Tibial nerve (tissue), 4 donors: ENCODE measurements at regions not wholly inside any gene's neighbourhood (a gene's known extent, or its start where the extent isn't known, plus 50 kb on each side); places are given as distances from the start of the nearest gene placed in this dataset.

Experiments
- DNase-seq, 2 donors: peaks; one replicate each; pipeline ENCODE4 v3.0.0-alpha.2; 2019; ENCODE audit warnings: low spot score in 2 of 2
- H3K27ac ChIP-seq, 4 donors: fragments of 200-600 bp; sonication (generic) in 3 of 4; one replicate each; pipeline ENCODE4 v1.5.1; 2017 to 2019; ENCODE audit warnings: mild to moderate bottlenecking in 1 of 4
- H3K27me3 ChIP-seq, 2 donors: fragments of 200-600 bp; sonication (generic) in 1 of 2; one replicate each; pipeline versions ENCODE4 v1.5.1 to v1.6.0; 2017 to 2019
- H3K36me3 ChIP-seq, 3 donors: fragments of 200-600 bp; sonication (generic); one replicate each; pipeline ENCODE4 v1.5.1; 2018 to 2019
- H3K4me1 ChIP-seq, 4 donors: fragments of 200-600 bp; sonication (generic) in 3 of 4; one replicate each; pipeline ENCODE4 v1.5.1; 2017 to 2019
- H3K4me3 ChIP-seq, 4 donors: fragments of 200-600 bp; sonication (generic) in 3 of 4; one replicate each; pipeline ENCODE4 v1.5.1; 2017 to 2019; ENCODE audit warnings: mild to moderate bottlenecking in 1 of 4, moderate library complexity in 1 of 4
- H3K9me3 ChIP-seq, 4 donors: fragments of 200-600 bp; sonication (generic) in 3 of 4; one replicate each; pipeline ENCODE4 v1.5.1; 2017 to 2019
- EP300 ChIP-seq, 2 donors: sonication (generic); formaldehyde crosslinking; IDR thresholded peaks; one replicate each; pipeline ENCODE4 v1.6.1; 2017; ENCODE audit warnings: antibody characterized with exemption in 2 of 2, mild to moderate bottlenecking in 1 of 2
- POLR2A ChIP-seq, 2 donors: fragments of 450-650 bp; IDR thresholded peaks; one replicate each; pipeline ENCODE4 v1.6.1; 2017; ENCODE audit warnings: antibody characterized with exemption in 2 of 2, mild to moderate bottlenecking in 2 of 2, moderate library complexity in 2 of 2
- WGBS, 2 donors: methylation state at CpG; one replicate each; pipeline ENCODE4 v1.1.5; 2018; 5-methylcytosine and 5-hydroxymethylcytosine counted together
- TF ChIP-seq, protein P1 (sequence below), 5 experiments: fragments of 200-600 bp in 3 of 5; fragments of 450-650 bp in 2 of 5; sonication (generic) in 3 of 5; IDR thresholded peaks; one replicate each; pipeline ENCODE4 v1.5.1; 2016 to 2019; ENCODE audit warnings: antibody characterized with exemption in 5 of 5, mild to moderate bottlenecking in 3 of 5, moderate library complexity in 2 of 5

DNA sequence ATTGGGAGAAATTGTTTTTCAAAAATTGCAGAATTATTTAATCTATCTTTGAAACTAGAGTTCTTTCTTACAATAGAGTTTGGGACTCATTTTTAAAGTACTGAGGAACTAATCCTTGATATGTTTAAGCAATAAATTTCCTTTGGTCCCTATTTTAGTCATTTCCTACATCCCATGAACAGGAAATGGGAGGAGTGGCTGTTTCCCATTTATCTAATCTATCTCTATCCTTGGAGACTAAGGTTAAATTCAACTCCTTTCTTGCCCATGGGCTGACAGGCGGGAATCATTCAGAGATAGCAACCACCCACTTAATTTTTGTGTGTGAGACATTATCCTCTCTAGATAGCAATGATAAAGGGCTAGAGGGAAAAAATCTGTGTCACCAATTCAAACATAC is 131.6 kb upstream of the EMCN start:
- no peak for TF ChIP-seq POLR2A (IDR thresholded peaks at IDR 0.05)
- TF ChIP-seq, protein P1, sequence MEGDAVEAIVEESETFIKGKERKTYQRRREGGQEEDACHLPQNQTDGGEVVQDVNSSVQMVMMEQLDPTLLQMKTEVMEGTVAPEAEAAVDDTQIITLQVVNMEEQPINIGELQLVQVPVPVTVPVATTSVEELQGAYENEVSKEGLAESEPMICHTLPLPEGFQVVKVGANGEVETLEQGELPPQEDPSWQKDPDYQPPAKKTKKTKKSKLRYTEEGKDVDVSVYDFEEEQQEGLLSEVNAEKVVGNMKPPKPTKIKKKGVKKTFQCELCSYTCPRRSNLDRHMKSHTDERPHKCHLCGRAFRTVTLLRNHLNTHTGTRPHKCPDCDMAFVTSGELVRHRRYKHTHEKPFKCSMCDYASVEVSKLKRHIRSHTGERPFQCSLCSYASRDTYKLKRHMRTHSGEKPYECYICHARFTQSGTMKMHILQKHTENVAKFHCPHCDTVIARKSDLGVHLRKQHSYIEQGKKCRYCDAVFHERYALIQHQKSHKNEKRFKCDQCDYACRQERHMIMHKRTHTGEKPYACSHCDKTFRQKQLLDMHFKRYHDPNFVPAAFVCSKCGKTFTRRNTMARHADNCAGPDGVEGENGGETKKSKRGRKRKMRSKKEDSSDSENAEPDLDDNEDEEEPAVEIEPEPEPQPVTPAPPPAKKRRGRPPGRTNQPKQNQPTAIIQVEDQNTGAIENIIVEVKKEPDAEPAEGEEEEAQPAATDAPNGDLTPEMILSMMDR (IDR thresholded peaks at IDR 0.05) = no peak
- no peak for TF ChIP-seq EP300 (IDR thresholded peaks at IDR 0.05)
- Histone ChIP-seq H3K4me3 (no peak overlapping the region), H3K4me1 (peaks cover 0 to 3% (median 0%) of the 10 kb centered on the region in 4 donors), H3K36me3 (no peaks in the 10 kb centered on the region), H3K27ac (no peak overlapping the region), H3K9me3 (no peaks in the 10 kb centered on the region), H3K27me3 (no peaks in the 10 kb centered on the region)
- 85 to 86% methylated on average over 1 of the region's 1 CpG for WGBS, 2 donors
- DNase-seq = no peak

DNA sequence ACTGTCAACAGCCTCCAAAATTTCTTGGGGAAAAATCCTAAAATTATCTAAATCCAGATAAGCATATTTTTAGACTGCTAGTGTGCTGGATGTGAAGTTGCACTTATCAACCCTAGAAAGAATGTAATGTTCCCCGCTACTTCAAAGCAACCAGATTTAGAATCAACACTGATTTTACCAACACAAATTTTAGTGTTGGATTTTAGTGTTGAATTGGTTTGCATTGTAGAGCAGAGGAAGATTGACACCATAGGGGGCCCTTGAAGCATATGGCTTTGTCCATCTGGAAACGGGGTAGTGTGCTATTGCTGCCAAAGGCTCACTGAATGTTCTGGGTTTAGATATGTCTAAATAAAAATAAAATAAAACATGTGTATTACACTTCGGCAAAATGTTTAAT is 126.3 kb upstream of the EMCN start:
- no peak for DNase-seq
- Histone ChIP-seq H3K9me3 (no peaks in the 10 kb centered on the region), H3K27ac (no peak overlapping the region), H3K27me3 (no peaks in the 10 kb centered on the region), H3K36me3 (no peaks in the 10 kb centered on the region), H3K4me1 (no peaks in the 10 kb centered on the region), H3K4me3 (no peak overlapping the region)
- WGBS, 2 donors = 75 to 77% methylated on average over 3 of the region's 3 CpGs
- no peak for TF ChIP-seq POLR2A (IDR thresholded peaks at IDR 0.05)
- TF ChIP-seq, protein P1 (IDR thresholded peaks at IDR 0.05) = no peak
- no peak for TF ChIP-seq EP300 (IDR thresholded peaks at IDR 0.05)

DNA sequence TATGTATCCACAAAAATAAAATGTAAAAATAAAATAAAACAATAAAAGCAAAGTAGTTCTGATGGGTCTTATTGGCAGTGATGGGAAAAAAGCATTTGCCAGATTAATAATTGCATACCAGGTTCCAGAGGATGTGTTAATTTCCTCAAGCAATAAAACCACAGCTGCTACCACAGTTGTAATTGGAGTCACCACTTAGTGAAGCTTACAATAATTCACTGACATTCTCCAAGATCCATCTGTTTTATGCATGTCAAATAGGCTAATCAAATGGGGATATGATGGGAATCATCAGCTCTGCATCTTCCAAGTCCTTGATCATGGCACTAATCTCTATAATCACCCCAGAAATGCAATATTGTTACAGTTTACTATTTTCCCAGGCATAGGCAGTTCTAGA is 123.5 kb upstream of the EMCN start:
- no peak for DNase-seq
- H3K27ac ChIP-seq = no peak overlapping the region
- no peaks in the 10 kb centered on the region for H3K36me3 ChIP-seq

DNA sequence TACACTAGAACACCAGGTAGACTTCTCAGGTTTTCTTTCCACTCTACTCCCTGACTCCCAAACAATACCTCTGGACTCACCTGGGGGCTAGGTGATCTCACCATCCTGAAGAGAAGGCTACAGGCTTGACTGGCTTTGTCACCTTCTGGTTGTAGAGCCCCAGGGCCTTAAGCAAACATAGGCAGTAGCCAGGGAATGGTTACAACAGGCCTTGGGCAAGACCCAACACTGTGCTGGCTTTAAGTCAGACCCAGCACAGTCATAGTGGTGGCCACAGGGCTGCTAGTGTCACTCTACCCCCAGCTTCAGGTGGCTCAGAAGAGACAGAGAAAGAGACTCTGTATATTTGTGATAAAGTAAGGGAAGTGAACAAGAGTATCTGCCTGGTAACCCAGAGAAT is 118.1 kb upstream of the EMCN start:
- no peak overlapping the region for H3K4me3 ChIP-seq
- H3K4me1 ChIP-seq = no peaks in the 10 kb centered on the region
- H3K27ac ChIP-seq = no peak overlapping the region

More for the DNA sequence above, 123.5 kb upstream of the EMCN start:
- no peak overlapping the region for H3K4me3 ChIP-seq
- no peaks in the 10 kb centered on the region for H3K4me1 ChIP-seq
- peaks cover 0 to 6% (median 0%) of the 10 kb centered on the region in 4 donors for H3K9me3 ChIP-seq
- H3K27me3 ChIP-seq = no peaks in the 10 kb centered on the region
- no peak for TF ChIP-seq POLR2A (IDR thresholded peaks at IDR 0.05)
- no peak for TF ChIP-seq EP300 (IDR thresholded peaks at IDR 0.05)
- TF ChIP-seq, protein P1 (IDR thresholded peaks at IDR 0.05) = no peak

DNA sequence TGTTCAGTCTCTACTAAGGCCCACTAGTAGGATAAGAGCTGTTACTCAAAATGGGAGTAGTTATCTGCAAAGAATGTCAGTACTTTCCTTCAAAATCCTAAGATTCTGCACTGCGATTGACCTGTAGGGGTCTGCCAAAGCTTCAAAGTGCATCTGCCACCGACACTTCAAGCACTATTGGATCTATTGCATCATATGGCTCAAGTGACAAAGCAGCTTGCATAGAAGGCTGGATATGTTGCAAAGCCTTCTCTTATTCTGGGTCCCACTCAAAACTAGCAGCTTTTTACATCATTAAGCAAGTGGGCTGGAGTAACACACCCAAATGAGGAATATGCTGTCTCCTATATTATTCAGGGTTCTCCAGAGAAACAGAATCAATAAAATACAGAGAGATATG is 115.4 kb upstream of the EMCN start:
- H3K36me3 ChIP-seq = no peaks in the 10 kb centered on the region
- WGBS, 2 donors = 86 to 89% methylated on average over 2 of the region's 2 CpGs
- H3K27me3 ChIP-seq = no peaks in the 10 kb centered on the region
- no peak for DNase-seq
- TF ChIP-seq, protein P1 (IDR thresholded peaks at IDR 0.05) = no peak
- no peak for TF ChIP-seq EP300 (IDR thresholded peaks at IDR 0.05)
- TF ChIP-seq POLR2A (IDR thresholded peaks at IDR 0.05) = no peak
- no peak overlapping the region for H3K27ac ChIP-seq
- H3K4me3 ChIP-seq = no peak overlapping the region
- no peaks in the 10 kb centered on the region for H3K4me1 ChIP-seq
- H3K9me3 ChIP-seq = peaks cover 0 to 6% (median 0%) of the 10 kb centered on the region in 4 donors

More for the DNA sequence above, 118.1 kb upstream of the EMCN start:
- Histone ChIP-seq H3K27me3 (no peaks in the 10 kb centered on the region), H3K36me3 (no peaks in the 10 kb centered on the region), H3K9me3 (peaks cover 0 to 6% (median 0%) of the 10 kb centered on the region in 4 donors)
- no peak for TF ChIP-seq POLR2A (IDR thresholded peaks at IDR 0.05)
- TF ChIP-seq, protein P1 (IDR thresholded peaks at IDR 0.05) = no peak
- no peak for TF ChIP-seq EP300 (IDR thresholded peaks at IDR 0.05)
- DNase-seq = no peak
